H1 (cell line): ENCODE measurements at regions not wholly inside any gene's neighbourhood (a gene's known extent, or its start where the extent isn't known, plus 50 kb on each side); places are given as distances from the start of the nearest gene placed in this dataset.
"Not testable (repeated sequence)": the region's sequence is repeated elsewhere in the genome, so short reads cannot be mapped to it uniquely, and the experiment has no call there.

ENCODE experiments used
- CTCF ChIA-PET: fragments of 300-600 bp; sonication (Branson Sonifier 250); formaldehyde crosslinking; loops from one replicate; lab custom pipeline; 2021; ENCODE audit not compliant: partially characterized antibody; lab: Charles Lee
- POLR2A ChIA-PET: fragments of 300-600 bp; sonication (Branson Sonifier 250); formaldehyde crosslinking; loops from one replicate; lab custom pipeline; 2021; ENCODE audit warnings: inconsistent platforms; ENCODE audit not compliant: partially characterized antibody; lab: Charles Lee
- DNase-seq, 2 experiments: peaks; one replicate each; pipeline versions ENCODE4 v3.0.0 to v3.0.0-alpha.2; 2010 to 2022; ENCODE audit warnings: low spot score in 2 of 2, low read depth in 1 of 2, mixed read lengths in 1 of 2
- FAIRE-seq: peaks from 2 replicates; lab custom pipeline; 2011; peaks lifted over from hg19 to GRCh38; lab: Jason Lieb, UNC
- H2AFZ ChIP-seq: 2 replicates; pipeline ENCODE4 v1.8.1; 2012; ENCODE audit warnings: low read length, inconsistent platforms
- H2AK5ac ChIP-seq: 2 replicates; pipeline ENCODE4 v1.6.1; 2013; ENCODE audit warnings: low read depth, low read length
- H2BK120ac ChIP-seq: replicated peaks from 2 replicates; pipeline ENCODE3; 2013; ENCODE audit warnings: low read depth, low read length, inconsistent platforms
- H2BK12ac ChIP-seq: 2 replicates; pipeline ENCODE4 v1.6.1; 2013; ENCODE audit warnings: low read depth, low read length
- H2BK15ac ChIP-seq: 2 replicates; pipeline ENCODE4 v1.6.1; 2013; ENCODE audit warnings: low read length
- H2BK20ac ChIP-seq: 2 replicates; pipeline ENCODE4 v1.6.1; 2013; ENCODE audit warnings: low read length
- H2BK5ac ChIP-seq: 2 replicates; pipeline ENCODE4 v1.6.1; 2013; ENCODE audit warnings: low read depth, low read length
- H3K14ac ChIP-seq: 2 replicates; pipeline ENCODE4 v1.6.1; 2013; ENCODE audit warnings: inconsistent platforms; ENCODE audit not compliant: insufficient read length
- H3K18ac ChIP-seq: 2 replicates; pipeline ENCODE4 v1.6.1; 2013; ENCODE audit warnings: low read length; ENCODE audit errors: extremely low read depth
- H3K23ac ChIP-seq: 2 replicates; pipeline ENCODE4 v1.6.1; 2013; ENCODE audit warnings: inconsistent platforms; ENCODE audit not compliant: insufficient read length
- H3K23me2 ChIP-seq: 2 replicates; pipeline ENCODE4 v1.6.1; 2013; ENCODE audit warnings: low read depth, low read length
- H3K27ac ChIP-seq: 2 replicates; pipeline ENCODE4 v1.6.1; 2011; ENCODE audit warnings: low read depth, low read length, inconsistent platforms
- H3K27me3 ChIP-seq, 4 experiments: replicated peaks in 1 of 4; 1 replicate in 1 of 4; 2 replicates in 3 of 4; pipeline versions ENCODE4 v1.6.1 to v1.8.1; 2011 to 2013; ENCODE audit warnings: low read length in 3 of 4, mild to moderate bottlenecking in 3 of 4, inconsistent platforms in 2 of 4, mixed read lengths in 2 of 4, moderate library complexity in 1 of 4; ENCODE audit not compliant: control insufficient read depth in 3 of 4, insufficient read depth in 3 of 4; ENCODE audit errors: extremely low read depth in 1 of 4
- H3K36me3 ChIP-seq, 4 experiments: 2 replicates each; pipeline versions ENCODE4 v1.6.1 to v1.8.1; 2011 to 2013; ENCODE audit warnings: mild to moderate bottlenecking in 4 of 4, low read length in 3 of 4, moderate library complexity in 2 of 4, control low read depth in 1 of 4, inconsistent platforms in 1 of 4; ENCODE audit not compliant: insufficient read depth in 4 of 4, control insufficient read depth in 2 of 4
- H3K4ac ChIP-seq: replicated peaks from 2 replicates; pipeline ENCODE3; 2013; ENCODE audit warnings: low read length, low read depth, mixed read lengths, inconsistent platforms; ENCODE audit not compliant: insufficient read length
- H3K4me1 ChIP-seq, 4 experiments: replicated peaks in 1 of 4; 1 replicate in 1 of 4; 2 replicates in 3 of 4; pipeline versions ENCODE4 v1.6.1 to v1.8.1; 2011 to 2013; ENCODE audit warnings: low read length in 3 of 4, inconsistent platforms in 2 of 4, mixed read lengths in 1 of 4; ENCODE audit not compliant: insufficient read depth in 4 of 4, control insufficient read depth in 3 of 4
- H3K4me2 ChIP-seq, 2 experiments: 2 replicates each; pipeline versions ENCODE4 v1.6.1 to v1.8.1; 2011 to 2013; ENCODE audit warnings: low read depth in 2 of 2, low read length in 2 of 2, control low read depth in 1 of 2, inconsistent platforms in 1 of 2, mild to moderate bottlenecking in 1 of 2; ENCODE audit not compliant: insufficient read depth in 1 of 2
- H3K4me3 ChIP-seq, 4 experiments: fragments of 200-600, 300-600 bp in 1 of 4; sonication (generic), shearing (Covaris generic), sonication (Bioruptor Twin) in 1 of 4; 2 replicates each; pipeline versions ENCODE4 v1.5.1 to v1.8.1; 2011 to 2016; ENCODE audit warnings: low read length in 4 of 4, low read depth in 3 of 4, control low read depth in 2 of 4, inconsistent platforms in 2 of 4, mild to moderate bottlenecking in 2 of 4, mixed read lengths in 1 of 4, moderate library complexity in 1 of 4; ENCODE audit not compliant: insufficient read depth in 2 of 4; ENCODE audit errors: extremely low read depth in 1 of 4
- H3K56ac ChIP-seq: replicated peaks from 2 replicates; pipeline ENCODE3; 2013; ENCODE audit warnings: low read depth, mild to moderate bottlenecking, mixed read lengths, low read length, inconsistent platforms; ENCODE audit not compliant: insufficient read length
- H3K79me1 ChIP-seq: 2 replicates; pipeline ENCODE4 v1.6.1; 2013; ENCODE audit warnings: low read depth, low read length, control low read depth
- H3K79me2 ChIP-seq, 2 experiments: 2 replicates each; pipeline versions ENCODE4 v1.6.1 to v1.8.1; 2012 to 2013; ENCODE audit warnings: low read length in 2 of 2, mild to moderate bottlenecking in 2 of 2, inconsistent platforms in 1 of 2; ENCODE audit not compliant: insufficient read depth in 2 of 2, control insufficient read depth in 1 of 2
- H3K9ac ChIP-seq, 4 experiments: replicated peaks in 1 of 4; 1 replicate in 1 of 4; 2 replicates in 3 of 4; pipeline versions ENCODE4 v1.6.1 to v1.8.1; 2011 to 2013; ENCODE audit warnings: low read depth in 3 of 4, low read length in 3 of 4, control low read depth in 2 of 4, mild to moderate bottlenecking in 2 of 4, moderate library complexity in 2 of 4, inconsistent platforms in 1 of 4; ENCODE audit errors: extremely low read depth in 1 of 4
- H3K9me3 ChIP-seq, 2 experiments: 2 replicates each; pipeline versions ENCODE4 v1.6.1 to v1.8.1; 2012 to 2013; ENCODE audit warnings: mild to moderate bottlenecking in 2 of 2, moderate library complexity in 2 of 2, control low read depth in 1 of 2, inconsistent platforms in 1 of 2, low read depth in 1 of 2, low read length in 1 of 2, mixed read lengths in 1 of 2; ENCODE audit not compliant: insufficient read depth in 2 of 2
- H4K20me1 ChIP-seq, 2 experiments: replicated peaks in 1 of 2; 2 replicates each; pipeline versions ENCODE3 to v1.8.1; 2011 to 2013; ENCODE audit warnings: inconsistent platforms in 2 of 2, low read length in 2 of 2, mild to moderate bottlenecking in 1 of 2; ENCODE audit not compliant: insufficient read depth in 2 of 2, control insufficient read depth in 1 of 2
- H4K5ac ChIP-seq: 2 replicates; pipeline ENCODE4 v1.6.1; 2013; ENCODE audit warnings: low read length, low read depth, mixed read lengths, inconsistent platforms; ENCODE audit not compliant: insufficient read length
- H4K8ac ChIP-seq: 2 replicates; pipeline ENCODE4 v1.8.0; 2013; ENCODE audit warnings: mild to moderate bottlenecking, moderate library complexity, low read length, inconsistent platforms; ENCODE audit not compliant: insufficient read depth; ENCODE audit errors: extremely low read depth
- H4K91ac ChIP-seq: replicated peaks from 2 replicates; pipeline ENCODE3; 2013; ENCODE audit warnings: low read length, mixed read lengths, inconsistent platforms; ENCODE audit not compliant: insufficient read length
- WGBS, 2 experiments: shearing (Covaris generic) in 1 of 2; methylation state at CpG; one replicate each; pipeline versions ENCODE4 v1.1.6 to v1.1.7; 2013 to 2015; ENCODE audit warnings: low lambda C conversion rate in 2 of 2, mixed read lengths in 2 of 2, inconsistent platforms in 1 of 2, low coverage in 1 of 2, missing lambda C conversion rate in 1 of 2; ENCODE audit not compliant: insufficient replicate concordance in 2 of 2, insufficient coverage in 1 of 2, insufficient read length in 1 of 2; ENCODE audit errors: extremely low coverage in 1 of 2, missing lambda C conversion rate in 1 of 2; 5-methylcytosine and 5-hydroxymethylcytosine counted together

DNA sequence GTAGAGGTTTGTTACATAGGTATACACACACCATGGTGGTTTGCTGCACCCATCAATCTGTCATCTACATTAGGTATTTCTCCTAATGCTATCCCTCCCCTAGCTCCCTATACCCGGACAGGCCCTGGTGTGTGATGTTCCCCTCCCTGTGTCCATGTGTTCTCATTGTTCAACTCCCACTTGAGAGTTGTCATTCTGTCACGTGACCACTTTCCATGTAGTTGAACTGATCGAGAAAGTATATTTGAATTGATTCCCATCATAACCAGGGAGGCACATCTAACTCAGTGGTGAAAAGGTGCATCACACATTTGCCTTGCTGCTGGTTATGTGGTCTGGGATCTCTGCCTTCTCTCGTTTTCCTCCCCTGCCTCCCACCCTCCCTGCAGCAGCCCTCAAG lies 491.4 kb downstream of the NTRK2 start:
- H3K9me3 ChIP-seq, H3K56ac ChIP-seq, H3K4me3 ChIP-seq, H2BK5ac ChIP-seq, H3K14ac ChIP-seq, H3K4ac ChIP-seq, H3K18ac ChIP-seq, CTCF ChIA-PET, H3K23me2 ChIP-seq, H3K27ac ChIP-seq, H2BK20ac ChIP-seq, H3K23ac ChIP-seq, H2BK120ac ChIP-seq, H3K9ac ChIP-seq, H3K4me1 ChIP-seq, POLR2A ChIA-PET, H4K8ac ChIP-seq, H3K79me2 ChIP-seq, H3K79me1 ChIP-seq, H2BK15ac ChIP-seq, H3K36me3 ChIP-seq, H3K4me2 ChIP-seq, H2AK5ac ChIP-seq, FAIRE-seq, H4K20me1 ChIP-seq, H2AFZ ChIP-seq, H3K27me3 ChIP-seq, H4K5ac ChIP-seq, DNase-seq, H4K91ac ChIP-seq, H2BK12ac ChIP-seq: not testable (repeated sequence)
- WGBS, 2 experiments: 86% methylated on average over 3 of the region's 4 CpGs; no CpG with 5 or more reads in 1 of the 2 experiments
